Prostate gland (tissue), 2 donors: ENCODE measurements at regions not wholly inside any gene's neighbourhood (a gene's known extent, or its start where the extent isn't known, plus 50 kb on each side); places are given as distances from the start of the nearest gene placed in this dataset.

Experiments used
- POLR2A ChIP-seq: fragments of 450-650 bp; IDR thresholded peaks from one replicate; pipeline ENCODE4 v1.6.1; 2016; ENCODE audit warnings: antibody characterized with exemption, mild to moderate bottlenecking
- POLR2AphosphoS5 ChIP-seq: sonication (generic); formaldehyde crosslinking; IDR thresholded peaks from one replicate; pipeline ENCODE4 v1.6.1; 2017; ENCODE audit warnings: antibody characterized with exemption
- TF ChIP-seq, protein P1 (sequence below), 4 experiments: fragments of 200-600 bp in 2 of 4; fragments of 450-650 bp in 2 of 4; sonication (generic) in 2 of 4; IDR thresholded peaks; 1 replicate in 3 of 4; 2 replicates in 1 of 4; pipeline ENCODE4 v1.5.1; 2016 to 2019; ENCODE audit warnings: antibody characterized with exemption in 4 of 4, mild to moderate bottlenecking in 2 of 4, moderate library complexity in 2 of 4

DNA sequence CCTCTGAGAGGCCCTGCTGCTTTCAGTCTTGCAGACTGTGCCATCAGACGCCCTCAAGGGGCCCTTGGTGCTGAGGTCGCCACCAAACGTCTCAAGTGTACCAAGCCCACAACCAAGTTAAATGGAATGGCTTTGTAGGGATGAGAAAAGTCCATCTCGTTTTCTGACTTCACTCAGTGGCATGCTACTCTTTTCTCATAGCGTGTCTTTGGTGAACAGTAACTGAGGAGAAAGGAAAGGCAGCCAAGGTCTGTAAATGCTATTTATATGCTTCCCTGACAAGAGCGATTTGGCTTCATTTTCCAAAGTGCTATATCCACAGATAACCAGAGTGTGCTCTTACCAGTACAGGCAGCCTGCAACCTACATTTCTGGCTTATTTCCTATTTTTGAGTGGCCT, 123.0 kb downstream of the MTX2 start:
- TF ChIP-seq, protein P1, sequence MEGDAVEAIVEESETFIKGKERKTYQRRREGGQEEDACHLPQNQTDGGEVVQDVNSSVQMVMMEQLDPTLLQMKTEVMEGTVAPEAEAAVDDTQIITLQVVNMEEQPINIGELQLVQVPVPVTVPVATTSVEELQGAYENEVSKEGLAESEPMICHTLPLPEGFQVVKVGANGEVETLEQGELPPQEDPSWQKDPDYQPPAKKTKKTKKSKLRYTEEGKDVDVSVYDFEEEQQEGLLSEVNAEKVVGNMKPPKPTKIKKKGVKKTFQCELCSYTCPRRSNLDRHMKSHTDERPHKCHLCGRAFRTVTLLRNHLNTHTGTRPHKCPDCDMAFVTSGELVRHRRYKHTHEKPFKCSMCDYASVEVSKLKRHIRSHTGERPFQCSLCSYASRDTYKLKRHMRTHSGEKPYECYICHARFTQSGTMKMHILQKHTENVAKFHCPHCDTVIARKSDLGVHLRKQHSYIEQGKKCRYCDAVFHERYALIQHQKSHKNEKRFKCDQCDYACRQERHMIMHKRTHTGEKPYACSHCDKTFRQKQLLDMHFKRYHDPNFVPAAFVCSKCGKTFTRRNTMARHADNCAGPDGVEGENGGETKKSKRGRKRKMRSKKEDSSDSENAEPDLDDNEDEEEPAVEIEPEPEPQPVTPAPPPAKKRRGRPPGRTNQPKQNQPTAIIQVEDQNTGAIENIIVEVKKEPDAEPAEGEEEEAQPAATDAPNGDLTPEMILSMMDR (IDR thresholded peaks at IDR 0.05), result no peak
- TF ChIP-seq POLR2A (no peak), POLR2AphosphoS5 (peak; percentile 59)
